GM13977 (cell line): ENCODE measurements at regions not wholly inside any gene's neighbourhood (a gene's known extent, or its start where the extent isn't known, plus 50 kb on each side); places are given as distances from the start of the nearest gene placed in this dataset.
"Not testable (repeated sequence)": the region's sequence is repeated elsewhere in the genome, so short reads cannot be mapped to it uniquely, and the experiment has no call there.

Source experiments
- DNase-seq: peaks from one replicate; pipeline ENCODE4 v3.0.0; 2012; ENCODE audit warnings: low spot score
- CTCF ChIP-seq: IDR thresholded peaks from 2 replicates; pipeline ENCODE4 v1.5.1; 2012; ENCODE audit warnings: mild to moderate bottlenecking, control low read depth; ENCODE audit not compliant: insufficient read depth; ENCODE audit errors: extremely low read depth, missing control alignments
- in situ Hi-C: fragments of 300-500 bp; cut with MboI; formaldehyde crosslinking; loops from one replicate; pipeline ENCODE4 v1.12.0; 2022; ENCODE audit warnings: low sequenced_read_pairs, low pct_unique_long_range_greater_than_20kb, mixed read lengths, inconsistent platforms; ENCODE audit not compliant: unreplicated experiment

GRCh38 chr5:36496471-36496870 is 109.9 kb upstream of the SLC1A3 start:
- TF ChIP-seq CTCF, result no peak
- DNase-seq, result no peak
- in situ Hi-C loops, result no loop called here

GRCh38 chr5:36502608-36503007 is 103.8 kb upstream of the SLC1A3 start:
- no peak for TF ChIP-seq CTCF
- in situ Hi-C loops, result no loop called here

GRCh38 chr5:36505021-36505420 is 101.4 kb upstream of the SLC1A3 start:
- no peak for TF ChIP-seq CTCF
- in situ Hi-C loops, result no loop called here
- DNase-seq, result no peak

More at GRCh38 chr5:36502608-36503007, 103.8 kb upstream of the SLC1A3 start:
- no peak for DNase-seq

- DNase-seq, result peak; percentile 65
- in situ Hi-C loops, result no loop called here
Observed at GRCh38 chr5:36507332-36507952, 99.0 kb upstream of the SLC1A3 start.

GRCh38 chr5:36508331-36508730 is 98.1 kb upstream of the SLC1A3 start:
- in situ Hi-C loops, DNase-seq: not testable (repeated sequence)

More at GRCh38 chr5:36507332-36507952, 99.0 kb upstream of the SLC1A3 start:
- peak; percentile 77 for TF ChIP-seq CTCF

- DNase-seq, in situ Hi-C loops: not testable (repeated sequence)
Observed at GRCh38 chr5:36513647-36514046, 92.8 kb upstream of the SLC1A3 start.

GRCh38 chr5:36519881-36520280 is 86.5 kb upstream of the SLC1A3 start:
- in situ Hi-C loops, result no loop called here
- TF ChIP-seq CTCF, result no peak
- no peak for DNase-seq

- TF ChIP-seq CTCF, result no peak
- no peak for DNase-seq
- in situ Hi-C loops, result no loop called here
Observed at GRCh38 chr5:36521219-36521618, 85.2 kb upstream of the SLC1A3 start.
